ENCODE measurements at regions not wholly inside any gene's neighbourhood (a gene's known extent, or its start where the extent isn't known, plus 50 kb on each side); places are given as distances from the start of the nearest gene placed in this dataset.

GRCh38 chr12:34373926-34374325 lies 351.6 kb downstream of the ALG10 start:
- TF ChIP-seq CTCF (IDR thresholded peaks at IDR 0.05) (no peak), POLR2A (IDR thresholded peaks at IDR 0.05) (no peak)
